Kidney glomerular epithelial cell (primary cell): ENCODE measurements at regions not wholly inside any gene's neighbourhood (a gene's known extent, or its start where the extent isn't known, plus 50 kb on each side); places are given as distances from the start of the nearest gene placed in this dataset.
"Not testable (repeated sequence)": the region's sequence is repeated elsewhere in the genome, so short reads cannot be mapped to it uniquely, and the experiment has no call there.

Experiments
- DNase-seq: peaks from one replicate; lab custom pipeline; 2025; lab: John Stamatoyannopoulos, UW

DNA sequence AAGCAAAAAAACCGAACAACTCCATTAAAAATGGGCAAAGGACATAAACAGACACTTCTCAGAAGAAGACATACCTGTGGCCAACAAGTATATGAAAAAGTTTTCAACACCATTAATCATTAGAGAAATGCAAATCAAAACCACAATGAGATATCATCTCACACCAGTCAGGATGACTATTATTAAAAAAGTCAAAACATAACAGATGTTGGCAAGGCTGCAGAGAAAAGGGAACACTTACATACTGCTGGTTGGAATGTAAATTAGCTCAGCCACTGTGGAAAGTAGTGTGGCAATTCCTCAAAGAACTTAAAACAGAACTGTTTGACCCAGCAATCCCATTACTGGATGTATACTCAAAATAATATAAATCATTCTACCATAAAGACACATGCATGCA lies 436.3 kb downstream of the KLHL13 start:
- peak; percentile 4 for DNase-seq

DNA sequence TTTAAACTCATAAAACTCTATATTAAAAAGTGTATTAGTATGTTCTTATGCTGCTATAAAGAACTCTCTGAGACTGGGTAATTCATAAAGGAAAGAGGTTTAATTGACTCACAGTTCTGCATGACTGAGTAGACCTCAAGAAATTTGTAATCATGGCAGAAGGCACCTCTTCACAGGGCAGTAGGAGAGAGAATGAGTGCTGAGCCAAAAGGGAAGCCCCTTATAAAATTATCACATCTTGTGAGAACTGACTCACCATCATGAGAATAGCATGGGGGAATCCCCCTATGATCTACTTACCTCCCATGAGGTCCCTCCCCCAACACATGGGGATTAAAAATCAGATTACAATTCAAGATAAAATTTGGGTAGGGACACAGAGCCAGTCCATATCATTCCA lies 463.2 kb downstream of the KLHL13 start:
- no peak for DNase-seq

DNA sequence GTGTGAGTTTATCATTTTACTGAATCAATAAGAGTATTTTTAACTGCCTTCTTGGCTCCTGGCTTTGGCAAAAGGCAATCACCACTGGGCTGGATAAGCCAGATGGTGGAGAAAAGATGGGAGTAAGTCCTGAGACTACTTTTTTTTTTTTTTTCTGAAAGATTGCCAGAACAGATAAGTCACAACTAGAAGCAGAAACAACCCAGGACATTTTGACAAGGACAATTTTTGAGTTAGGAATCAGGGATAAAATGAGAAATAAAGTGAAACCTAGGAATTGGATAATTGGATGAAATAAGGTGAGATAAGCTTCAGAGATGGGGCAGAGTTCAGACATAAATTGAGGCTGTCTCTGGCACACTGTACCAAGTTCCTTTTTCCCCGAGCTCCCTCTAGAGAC lies 471.0 kb downstream of the KLHL13 start:
- no peak for DNase-seq

DNA sequence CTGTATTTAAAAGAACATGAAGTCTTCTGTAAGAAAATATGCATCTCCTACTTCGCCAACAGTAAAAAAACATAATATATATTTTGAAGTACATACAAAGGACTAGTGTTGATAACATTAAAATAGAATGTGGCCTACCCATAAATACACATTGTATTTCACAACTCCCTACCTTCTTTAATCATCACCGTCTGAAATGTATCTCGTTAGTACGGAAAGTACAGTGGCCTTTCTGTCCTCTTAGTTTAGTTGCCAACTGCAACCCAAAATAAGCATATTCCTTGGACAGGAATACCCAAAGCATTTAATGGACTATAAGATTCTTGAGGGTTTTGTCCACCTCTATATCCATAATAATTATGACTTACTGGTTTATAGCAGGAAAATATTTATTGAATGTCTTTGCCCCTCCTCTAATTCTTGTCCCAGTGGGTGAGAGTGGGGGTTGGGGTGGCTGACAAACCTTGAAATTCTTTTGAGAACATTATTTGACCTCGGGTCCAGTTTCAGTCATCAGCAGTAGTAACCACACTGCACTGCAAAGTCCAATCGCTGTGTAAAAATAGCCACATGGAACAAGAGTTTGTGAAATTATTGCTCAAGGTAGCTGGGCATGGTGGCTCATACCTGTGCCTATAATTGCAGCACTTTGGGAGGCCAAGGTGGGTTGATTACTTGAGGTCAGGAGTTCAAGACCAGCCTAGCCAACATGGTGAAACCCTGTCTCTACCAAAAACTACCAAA lies 474.5 kb downstream of the KLHL13 start:
- DNase-seq: no peak

DNA sequence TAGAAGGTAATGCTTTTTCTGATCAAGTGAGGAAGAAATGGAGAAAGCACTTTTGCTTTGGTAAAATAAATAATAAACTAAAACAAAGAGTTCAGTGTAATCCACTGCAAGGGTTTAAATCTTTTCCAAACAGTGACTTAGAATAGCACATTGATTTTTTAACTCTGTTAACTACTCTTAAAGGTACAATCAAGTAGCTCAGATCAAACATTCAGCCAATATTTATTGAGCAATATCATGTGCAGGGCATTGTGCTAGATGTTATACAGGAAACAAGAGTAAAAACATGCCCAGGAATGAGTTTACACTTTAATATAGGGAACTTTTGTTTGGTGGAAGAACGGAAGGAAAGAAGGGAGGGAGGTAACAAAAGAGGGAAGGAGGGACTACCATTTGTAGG lies 479.8 kb downstream of the KLHL13 start:
- DNase-seq: no peak

DNA sequence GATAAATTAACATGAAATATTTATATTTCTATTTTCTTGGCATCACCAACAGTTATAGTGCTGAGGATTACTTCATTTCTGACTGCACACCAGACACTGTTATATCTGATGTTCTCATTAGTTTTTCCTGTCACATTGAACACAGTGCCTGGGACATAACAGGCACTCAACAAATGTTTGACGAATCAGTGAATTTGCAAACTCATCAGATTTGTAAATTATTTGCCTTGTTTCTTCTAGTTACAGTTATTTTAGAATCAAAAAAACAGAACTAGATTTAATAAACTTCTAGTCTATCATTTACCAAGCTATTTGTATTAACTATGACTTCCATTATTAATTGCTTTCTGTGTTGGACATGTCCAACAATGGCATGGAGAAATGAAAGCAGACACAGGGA lies 483.3 kb downstream of the KLHL13 start:
- no peak for DNase-seq

DNA sequence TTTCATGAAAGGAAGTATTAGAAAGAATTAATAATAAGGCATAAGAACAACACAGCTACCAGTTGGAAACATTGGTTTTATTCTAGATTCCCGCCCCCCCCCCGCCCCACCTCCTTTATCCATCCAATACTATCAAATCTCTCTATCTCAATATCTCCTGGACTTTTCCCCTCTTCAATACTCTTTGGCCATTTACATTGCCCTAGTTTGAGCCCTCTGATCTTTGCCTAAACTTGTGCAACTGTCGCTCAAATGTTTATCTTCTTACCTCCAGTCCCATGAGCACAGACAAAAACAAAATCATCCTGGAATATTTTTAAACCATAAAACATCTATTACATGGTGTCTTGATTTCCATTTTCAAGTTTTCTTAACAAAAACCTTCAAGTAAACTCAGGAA lies 488.2 kb downstream of the KLHL13 start:
- DNase-seq: no peak

DNA sequence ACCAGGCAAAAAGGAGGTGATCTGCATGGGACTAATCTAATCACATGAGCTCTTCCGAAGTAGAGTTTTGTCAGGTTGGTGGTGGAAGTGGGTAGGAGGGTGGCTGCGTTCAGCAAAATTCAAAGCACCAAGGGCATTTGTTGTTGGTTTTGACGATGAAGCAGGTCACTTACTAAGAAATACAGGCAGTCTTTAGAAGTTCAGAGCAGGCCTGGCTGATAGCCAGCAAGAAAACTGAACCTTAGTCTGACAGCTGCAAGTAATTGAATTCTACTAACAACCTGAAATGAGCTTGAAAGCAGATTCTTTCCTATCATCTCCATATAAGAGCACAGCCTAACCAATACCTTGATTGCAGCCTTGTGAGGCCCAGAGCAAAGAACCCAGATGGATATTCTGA lies 505.8 kb downstream of the KLHL13 start:
- DNase-seq: no peak

DNA sequence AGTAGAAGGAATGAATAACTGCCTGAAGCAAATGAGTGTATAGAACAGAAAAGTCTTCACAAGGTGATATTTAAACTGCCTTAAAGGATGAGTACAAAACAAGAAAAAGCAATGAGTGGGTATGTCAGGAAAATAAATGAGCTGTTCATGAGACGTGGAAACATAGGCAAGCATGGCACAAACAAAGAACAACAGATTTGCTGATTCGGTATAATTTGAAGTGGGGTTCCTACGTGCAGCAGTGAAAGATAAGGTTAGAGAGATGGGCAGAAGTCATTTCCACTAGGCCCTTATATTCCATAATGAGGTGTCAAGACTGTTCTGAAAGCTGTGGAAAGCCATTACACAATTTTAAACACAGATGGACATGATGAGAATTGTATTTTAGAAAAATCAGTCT lies 506.6 kb downstream of the KLHL13 start:
- DNase-seq: no peak

DNA sequence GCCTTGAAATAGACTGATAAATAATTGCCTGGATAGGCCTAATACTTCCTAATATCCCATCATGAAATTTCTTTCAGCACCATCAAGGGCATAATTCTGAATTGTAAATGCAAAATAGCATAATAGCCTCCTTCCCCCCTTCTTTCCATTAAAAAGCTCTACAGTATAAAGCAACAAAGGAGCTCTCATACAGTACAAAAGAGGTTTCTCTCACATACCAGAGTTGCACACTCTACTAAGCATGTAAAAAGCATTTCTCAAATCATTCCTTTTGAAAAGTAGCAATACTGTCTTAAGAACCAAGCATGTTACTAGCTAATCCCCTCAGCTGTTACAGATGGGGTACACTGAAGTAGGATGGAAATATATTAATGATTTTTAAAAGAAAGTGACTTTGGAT lies 509.0 kb downstream of the KLHL13 start:
- DNase-seq: no peak

DNA sequence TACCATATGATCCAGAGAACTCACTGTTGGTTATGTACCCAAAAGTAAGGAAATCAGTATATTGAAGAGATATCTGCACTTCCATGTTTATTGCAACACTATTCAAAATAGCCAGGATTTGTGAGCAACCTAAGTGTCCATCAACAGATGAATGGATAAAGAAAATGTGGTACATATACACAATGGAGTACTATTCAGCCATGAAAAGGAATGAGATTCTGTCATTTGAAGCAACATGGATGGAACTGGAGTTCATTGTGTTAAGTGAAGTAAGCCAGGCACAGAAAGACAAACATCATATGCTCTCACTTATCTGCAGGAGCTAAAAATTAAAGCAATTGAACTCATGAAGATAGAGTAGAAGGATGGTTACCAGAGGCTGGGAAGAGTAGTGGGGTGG lies 510.5 kb downstream of the KLHL13 start:
- DNase-seq: not testable (repeated sequence)

DNA sequence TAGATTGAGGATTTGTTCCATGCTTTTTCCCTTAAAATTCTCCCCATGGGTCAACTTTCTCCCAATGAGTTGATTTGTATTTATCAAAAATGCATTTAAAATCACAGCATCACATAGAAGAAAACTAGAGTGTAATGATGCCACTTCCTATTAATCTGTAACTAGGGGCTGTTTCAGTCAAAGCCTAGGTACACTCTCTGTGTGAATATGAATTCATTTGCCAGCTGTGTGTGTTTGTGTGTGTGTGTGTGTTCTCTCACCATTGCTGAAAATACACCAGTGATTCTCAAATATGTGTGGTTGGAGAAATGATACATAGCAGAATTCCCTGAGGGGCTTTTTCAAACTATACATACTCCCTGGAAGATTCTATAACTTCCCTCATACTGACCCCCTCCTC lies 546.5 kb downstream of the KLHL13 start:
- no peak for DNase-seq

DNA sequence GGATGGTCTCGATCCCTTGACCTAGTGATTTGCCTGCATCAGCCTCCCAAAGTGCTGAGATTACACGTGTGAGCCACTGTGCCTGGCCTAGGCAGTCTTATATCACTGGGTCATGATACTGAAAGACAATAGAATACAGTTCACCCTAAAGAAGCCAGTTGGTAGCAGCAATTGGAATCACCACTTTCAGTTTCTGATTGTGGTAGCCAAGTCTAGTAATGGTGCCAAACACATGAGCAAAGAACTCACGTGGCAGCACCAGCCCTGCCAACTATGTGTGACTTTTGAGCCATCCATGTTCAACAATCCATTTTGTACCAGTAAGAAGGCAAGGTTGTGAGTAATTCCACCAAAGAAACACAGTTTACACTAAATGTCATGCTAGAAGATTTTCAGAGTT lies 548.4 kb downstream of the KLHL13 start:
- no peak for DNase-seq

DNA sequence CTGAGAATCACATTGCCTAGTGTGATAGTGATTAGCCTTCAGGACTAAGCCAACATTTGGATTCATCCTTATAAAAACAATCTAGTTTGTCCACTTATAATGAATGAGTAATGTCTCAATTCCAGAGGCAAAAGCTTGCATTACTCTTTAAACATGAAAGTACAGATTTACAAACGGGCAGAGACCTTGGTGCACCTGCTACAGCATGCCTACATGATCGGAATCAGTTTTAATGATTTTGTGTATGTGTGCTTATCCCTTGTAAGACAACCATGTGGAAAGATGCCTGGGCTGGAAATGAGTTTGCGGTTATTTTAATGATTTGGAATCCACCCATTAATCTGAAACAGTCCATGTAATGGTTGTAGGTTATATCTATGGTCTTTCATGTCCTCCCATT lies 572.7 kb downstream of the KLHL13 start:
- DNase-seq: no peak

DNA sequence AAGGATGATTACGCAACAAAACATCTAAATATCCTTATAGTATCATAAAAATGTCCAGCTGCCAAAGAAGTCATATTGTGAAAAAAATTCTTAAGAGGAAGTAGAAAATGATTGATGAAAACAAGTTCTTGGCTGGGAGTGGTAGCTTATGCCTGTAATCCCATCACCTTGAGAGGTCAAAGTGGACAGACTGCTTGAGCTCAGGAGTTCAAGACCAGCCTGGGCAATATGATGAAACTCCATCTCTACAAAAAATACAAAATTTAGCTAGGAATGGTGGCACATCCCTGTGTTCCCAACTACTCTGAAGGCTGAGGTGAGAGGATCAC lies 577.6 kb downstream of the KLHL13 start:
- no peak for DNase-seq

DNA sequence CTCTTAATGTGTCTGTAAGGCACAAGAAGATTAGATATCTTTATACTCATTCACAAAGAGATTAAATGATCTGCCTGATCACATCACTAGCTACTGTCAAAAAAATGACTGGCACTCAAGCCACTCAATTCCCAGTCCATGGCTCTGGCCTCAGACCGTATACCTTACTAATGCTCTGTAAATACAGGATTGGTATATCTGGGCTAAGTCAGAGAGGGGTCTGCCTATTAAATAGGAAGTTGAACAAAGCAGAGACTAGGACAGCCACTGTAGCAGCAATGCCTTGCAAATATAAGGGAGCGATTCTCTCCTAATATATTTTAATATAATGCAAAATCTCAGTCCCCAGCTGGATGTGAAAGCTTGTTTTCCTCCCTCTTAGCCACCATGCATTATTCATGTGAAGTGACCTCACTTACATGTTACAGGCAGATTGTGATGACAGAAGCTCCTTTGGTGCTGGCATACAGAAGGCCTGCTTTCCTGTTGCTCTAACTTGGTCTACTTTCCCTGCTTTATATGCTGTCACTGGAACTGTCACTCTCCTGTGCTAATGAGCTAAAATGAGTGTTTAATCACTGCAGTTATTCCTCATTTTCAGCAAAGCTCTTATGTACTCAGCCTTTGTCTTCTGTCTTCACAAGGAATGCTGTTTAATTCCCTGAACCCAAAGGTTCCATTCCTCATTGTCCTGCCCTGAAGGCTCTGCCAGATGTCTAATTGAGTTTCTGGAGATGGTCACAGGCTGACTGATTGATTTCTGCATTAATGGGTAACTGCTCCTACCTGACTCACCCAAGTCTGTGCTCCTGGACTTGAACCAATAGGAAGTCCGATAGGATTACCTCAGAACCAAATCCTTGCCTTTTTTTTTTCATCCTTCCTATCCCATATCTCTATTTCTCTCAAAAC lies 578.2 kb downstream of the KLHL13 start:
- peak; percentile 0 for DNase-seq

DNA sequence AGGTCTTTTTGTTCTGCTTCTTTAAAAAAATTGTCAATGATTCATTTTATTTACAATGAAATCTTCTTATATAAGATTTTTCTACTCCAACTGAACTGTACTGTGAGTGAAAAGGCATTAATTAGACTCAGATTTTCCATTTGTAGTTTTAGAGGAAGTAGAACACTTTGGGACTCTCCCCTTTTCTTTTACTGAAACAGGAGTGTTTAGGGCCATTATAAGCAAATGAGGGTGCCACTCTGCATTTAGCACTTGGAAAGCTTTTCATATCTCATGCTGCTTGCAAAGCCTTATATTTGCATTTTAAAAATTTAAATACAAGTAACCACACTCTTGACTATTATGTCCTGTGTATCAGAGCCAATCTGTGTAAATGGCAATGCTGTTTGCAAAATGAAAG lies 584.3 kb downstream of the KLHL13 start:
- DNase-seq: no peak

DNA sequence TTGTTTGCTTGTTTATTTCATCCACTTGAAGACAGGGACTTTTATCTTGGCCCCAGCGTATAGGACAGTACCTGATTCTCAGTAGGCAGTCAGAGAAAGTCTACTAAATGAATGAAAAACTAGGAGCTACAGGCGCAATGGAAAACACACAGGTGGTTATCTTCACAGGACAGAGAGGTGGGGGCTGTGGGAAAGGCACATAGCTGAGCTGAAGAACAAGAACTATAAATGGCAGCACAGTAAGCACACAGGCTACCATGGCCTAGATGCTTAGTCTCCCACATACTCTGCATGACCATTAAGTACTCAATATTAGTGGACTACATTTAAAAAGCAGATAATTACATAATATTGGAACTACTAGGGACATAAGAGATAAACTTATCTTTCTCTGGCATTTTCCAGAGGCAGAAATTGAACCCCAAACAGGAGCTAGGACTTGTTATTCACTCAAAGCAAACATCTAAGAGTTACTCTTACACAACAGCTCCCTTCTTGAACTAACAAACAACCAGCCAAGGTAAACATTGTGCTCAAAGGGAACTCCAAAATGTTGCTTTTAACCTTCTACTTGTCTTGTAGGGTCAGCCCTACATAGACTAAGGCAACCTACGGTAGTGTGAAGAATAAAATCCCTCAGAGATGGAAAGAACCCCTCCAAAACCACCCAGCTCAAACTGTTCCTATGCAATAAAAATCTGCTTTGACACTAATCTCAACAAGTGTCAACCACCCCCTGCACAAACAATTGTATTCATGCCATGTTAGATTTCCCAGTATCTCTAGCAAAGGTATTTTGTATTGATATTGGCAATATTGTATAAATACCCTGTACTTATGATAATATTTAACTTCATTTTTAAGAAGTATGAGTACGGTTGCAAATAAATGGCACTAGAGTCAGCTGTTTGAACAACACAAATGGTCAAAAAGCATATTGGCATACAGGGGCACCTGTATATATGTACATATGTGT lies 593.6 kb downstream of the KLHL13 start:
- no peak for DNase-seq

DNA sequence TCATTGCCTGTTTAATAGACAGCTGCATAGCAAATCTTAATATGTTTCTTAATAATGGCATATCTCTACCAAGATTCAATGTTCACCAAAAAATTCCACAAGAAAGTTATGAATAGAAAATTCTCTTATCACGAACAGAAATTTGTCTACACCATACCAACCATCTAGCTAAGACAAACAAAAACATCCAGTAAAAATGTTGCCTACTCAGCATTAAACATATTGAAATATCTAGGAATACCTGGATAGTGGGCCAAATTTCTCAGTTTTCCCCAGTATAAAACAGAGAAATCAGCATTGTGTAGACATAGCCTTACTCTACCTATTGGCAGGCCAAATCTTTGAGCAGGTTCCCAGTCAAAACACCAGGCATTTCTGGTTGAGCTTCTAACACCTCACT lies 598.6 kb downstream of the KLHL13 start:
- no peak for DNase-seq

DNA sequence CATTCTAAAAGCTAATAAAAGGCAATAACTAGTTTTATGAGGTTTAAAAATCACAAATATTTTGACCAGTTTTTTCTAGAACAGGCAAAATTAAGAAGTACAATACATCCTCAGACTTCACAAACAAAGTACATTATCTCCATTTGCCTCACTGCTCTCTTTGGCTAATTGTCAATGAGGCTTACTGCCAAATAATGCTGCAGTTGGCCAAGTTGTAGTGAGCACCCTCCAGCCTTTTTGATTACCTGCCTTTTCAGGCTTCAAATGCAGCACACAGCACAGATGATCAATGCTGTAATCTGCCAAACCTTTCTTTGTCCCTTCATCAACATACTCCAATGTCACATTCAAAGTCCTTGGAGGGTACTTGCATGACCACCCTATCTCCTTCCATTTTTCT lies 605.2 kb downstream of the KLHL13 start:
- DNase-seq: no peak

DNA sequence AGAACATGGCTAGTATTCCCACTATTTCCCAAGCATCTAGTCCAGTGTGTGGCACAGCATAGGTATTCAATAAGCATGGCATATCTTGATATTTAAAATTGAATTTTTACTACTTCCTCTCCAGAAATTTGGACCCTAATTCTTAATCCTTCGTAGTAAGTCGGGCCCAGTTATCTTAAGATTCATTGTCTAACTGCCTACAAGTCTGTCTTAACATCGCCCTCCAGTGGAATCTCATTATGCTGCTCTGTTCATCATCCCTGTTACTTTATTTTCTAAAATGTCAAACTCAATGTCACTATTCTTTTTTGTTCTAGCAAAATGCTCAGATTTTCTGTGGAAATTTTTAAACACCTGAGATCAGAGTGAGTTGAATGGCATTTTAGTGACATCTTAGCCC lies 606.2 kb downstream of the KLHL13 start:
- no peak for DNase-seq

DNA sequence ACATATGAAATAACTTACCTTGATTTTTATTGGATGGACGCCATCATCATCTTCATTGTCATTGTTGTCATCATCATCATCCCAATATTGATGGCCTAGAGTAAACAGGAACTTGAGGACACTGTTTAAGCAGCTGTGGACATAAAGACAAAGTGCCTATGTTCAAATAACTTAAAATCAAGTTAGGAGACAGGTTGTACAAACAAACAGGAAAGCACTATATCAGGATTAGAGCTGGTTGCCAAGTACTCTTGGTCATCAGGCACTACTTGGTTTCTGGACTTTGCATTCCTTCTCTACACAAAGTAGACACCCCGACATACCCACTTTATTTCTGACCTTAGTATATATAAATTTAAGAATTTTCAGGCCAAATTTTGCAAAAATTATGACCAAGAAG lies 608.6 kb downstream of the KLHL13 start:
- DNase-seq: no peak
